ENCODE measurements at regions not wholly inside any gene's neighbourhood (a gene's known extent, or its start where the extent isn't known, plus 50 kb on each side); places are given as distances from the start of the nearest gene placed in this dataset.

GRCh38 chr1:87715052-87715451 lies 386.4 kb downstream of the LMO4 start:
- no peak overlapping the region for H3K27ac Mint-ChIP-seq (ENCODE audit: unreplicated experiment)
- H3K4me1 Mint-ChIP-seq (ENCODE audit: low read depth): no peaks in the 10 kb centered on the region
- H3K9me3 Mint-ChIP-seq (ENCODE audit: low read depth): peaks cover 4% of the 10 kb centered on the region
- no peaks in the 10 kb centered on the region for H3K36me3 Mint-ChIP-seq (ENCODE audit: low read depth)
- no peak for TF ChIP-seq CTCF (IDR thresholded peaks at IDR 0.05)
- H3K4me3 Mint-ChIP-seq (ENCODE audit: unreplicated experiment): no peak overlapping the region
- no peaks in the 10 kb centered on the region for H3K27me3 Mint-ChIP-seq (ENCODE audit: low read depth)
- no peak for DNase-seq (ENCODE audit: low spot score)

GRCh38 chr1:87715471-87715870 lies 386.8 kb downstream of the LMO4 start:
- peaks cover under 1% of the 10 kb centered on the region for H3K9me3 Mint-ChIP-seq (ENCODE audit: low read depth)
- H3K36me3 Mint-ChIP-seq (ENCODE audit: low read depth): no peaks in the 10 kb centered on the region
- H3K4me1 Mint-ChIP-seq (ENCODE audit: low read depth): no peaks in the 10 kb centered on the region
- no peak overlapping the region for H3K27ac Mint-ChIP-seq (ENCODE audit: unreplicated experiment)
- no peak for TF ChIP-seq CTCF (IDR thresholded peaks at IDR 0.05)
- no peaks in the 10 kb centered on the region for H3K27me3 Mint-ChIP-seq (ENCODE audit: low read depth)
- no peak overlapping the region for H3K4me3 Mint-ChIP-seq (ENCODE audit: unreplicated experiment)
- no peak for DNase-seq (ENCODE audit: low spot score)

- TF ChIP-seq CTCF (IDR thresholded peaks at IDR 0.05): no peak
- no peak overlapping the region for H3K27ac Mint-ChIP-seq (ENCODE audit: unreplicated experiment)
- H3K9me3 Mint-ChIP-seq (ENCODE audit: low read depth): no peaks in the 10 kb centered on the region
- no peak overlapping the region for H3K4me3 Mint-ChIP-seq (ENCODE audit: unreplicated experiment)
- H3K27me3 Mint-ChIP-seq (ENCODE audit: low read depth): no peaks in the 10 kb centered on the region
- DNase-seq (ENCODE audit: low spot score): no peak
- no peaks in the 10 kb centered on the region for H3K36me3 Mint-ChIP-seq (ENCODE audit: low read depth)
- H3K4me1 Mint-ChIP-seq (ENCODE audit: low read depth): no peaks in the 10 kb centered on the region
Measured at GRCh38 chr1:87717157-87717670, 388.5 kb downstream of the LMO4 start.

- no peak overlapping the region for H3K4me3 Mint-ChIP-seq (ENCODE audit: unreplicated experiment)
- no peak for DNase-seq (ENCODE audit: low spot score)
- H3K36me3 Mint-ChIP-seq (ENCODE audit: low read depth): no peaks in the 10 kb centered on the region
- H3K27ac Mint-ChIP-seq (ENCODE audit: unreplicated experiment): no peak overlapping the region
- no peaks in the 10 kb centered on the region for H3K9me3 Mint-ChIP-seq (ENCODE audit: low read depth)
- no peaks in the 10 kb centered on the region for H3K4me1 Mint-ChIP-seq (ENCODE audit: low read depth)
- H3K27me3 Mint-ChIP-seq (ENCODE audit: low read depth): no peaks in the 10 kb centered on the region
- TF ChIP-seq CTCF (IDR thresholded peaks at IDR 0.05): no peak
Measured at GRCh38 chr1:87718241-87718950, 389.7 kb downstream of the LMO4 start.

GRCh38 chr1:87719658-87720057 lies 391.0 kb downstream of the LMO4 start:
- Mint-ChIP-seq H3K27ac (ENCODE audit: unreplicated experiment) (no peak overlapping the region), H3K4me3 (ENCODE audit: unreplicated experiment) (no peak overlapping the region), H3K4me1 (ENCODE audit: low read depth) (no peaks in the 10 kb centered on the region), H3K27me3 (ENCODE audit: low read depth) (no peaks in the 10 kb centered on the region), H3K36me3 (ENCODE audit: low read depth) (no peaks in the 10 kb centered on the region), H3K9me3 (ENCODE audit: low read depth) (no peaks in the 10 kb centered on the region)
- DNase-seq (ENCODE audit: low spot score): no peak
- TF ChIP-seq CTCF (IDR thresholded peaks at IDR 0.05): no peak
